ENCODE measurements at regions not wholly inside any gene's neighbourhood (a gene's known extent, or its start where the extent isn't known, plus 50 kb on each side); places are given as distances from the start of the nearest gene placed in this dataset.

DNA sequence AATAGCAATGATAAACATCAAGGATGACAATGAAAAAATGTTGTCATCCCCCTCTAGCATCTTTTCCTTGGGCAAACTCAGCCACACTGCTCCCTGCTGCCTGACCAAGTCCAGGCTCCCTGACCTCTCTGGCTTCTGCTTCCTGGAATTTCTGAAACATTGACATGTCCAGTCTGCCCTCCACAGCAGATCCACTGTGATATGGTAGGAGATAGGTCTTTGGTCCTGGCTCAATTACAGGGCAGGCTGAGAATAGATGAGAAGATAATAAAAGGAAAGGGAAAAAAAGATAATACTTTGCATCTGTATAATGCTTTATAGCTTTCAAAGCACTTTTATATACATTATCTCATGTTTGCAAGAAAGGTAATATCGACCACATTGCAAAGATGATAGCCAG lies 417.7 kb downstream of the BUD13 start:
- TF ChIP-seq, protein P1, sequence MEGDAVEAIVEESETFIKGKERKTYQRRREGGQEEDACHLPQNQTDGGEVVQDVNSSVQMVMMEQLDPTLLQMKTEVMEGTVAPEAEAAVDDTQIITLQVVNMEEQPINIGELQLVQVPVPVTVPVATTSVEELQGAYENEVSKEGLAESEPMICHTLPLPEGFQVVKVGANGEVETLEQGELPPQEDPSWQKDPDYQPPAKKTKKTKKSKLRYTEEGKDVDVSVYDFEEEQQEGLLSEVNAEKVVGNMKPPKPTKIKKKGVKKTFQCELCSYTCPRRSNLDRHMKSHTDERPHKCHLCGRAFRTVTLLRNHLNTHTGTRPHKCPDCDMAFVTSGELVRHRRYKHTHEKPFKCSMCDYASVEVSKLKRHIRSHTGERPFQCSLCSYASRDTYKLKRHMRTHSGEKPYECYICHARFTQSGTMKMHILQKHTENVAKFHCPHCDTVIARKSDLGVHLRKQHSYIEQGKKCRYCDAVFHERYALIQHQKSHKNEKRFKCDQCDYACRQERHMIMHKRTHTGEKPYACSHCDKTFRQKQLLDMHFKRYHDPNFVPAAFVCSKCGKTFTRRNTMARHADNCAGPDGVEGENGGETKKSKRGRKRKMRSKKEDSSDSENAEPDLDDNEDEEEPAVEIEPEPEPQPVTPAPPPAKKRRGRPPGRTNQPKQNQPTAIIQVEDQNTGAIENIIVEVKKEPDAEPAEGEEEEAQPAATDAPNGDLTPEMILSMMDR (IDR thresholded peaks at IDR 0.05; ENCODE audit: partially characterized antibody, unreplicated experiment), result no peak
- H3K9me3 Mint-ChIP-seq (ENCODE audit: unreplicated experiment), result peaks cover 2% of the 10 kb centered on the region
- DNase-seq, result no peak
- no peak overlapping the region for H3K4me3 Mint-ChIP-seq (ENCODE audit: unreplicated experiment)
- H3K27ac Mint-ChIP-seq (ENCODE audit: unreplicated experiment), result no peak overlapping the region
- H3K36me3 Mint-ChIP-seq (ENCODE audit: unreplicated experiment), result no peaks in the 10 kb centered on the region
- peaks cover 6% of the 10 kb centered on the region for H3K4me1 Mint-ChIP-seq (ENCODE audit: low read depth, unreplicated experiment)
- peaks cover 2% of the 10 kb centered on the region for H3K27me3 Mint-ChIP-seq (ENCODE audit: unreplicated experiment)

DNA sequence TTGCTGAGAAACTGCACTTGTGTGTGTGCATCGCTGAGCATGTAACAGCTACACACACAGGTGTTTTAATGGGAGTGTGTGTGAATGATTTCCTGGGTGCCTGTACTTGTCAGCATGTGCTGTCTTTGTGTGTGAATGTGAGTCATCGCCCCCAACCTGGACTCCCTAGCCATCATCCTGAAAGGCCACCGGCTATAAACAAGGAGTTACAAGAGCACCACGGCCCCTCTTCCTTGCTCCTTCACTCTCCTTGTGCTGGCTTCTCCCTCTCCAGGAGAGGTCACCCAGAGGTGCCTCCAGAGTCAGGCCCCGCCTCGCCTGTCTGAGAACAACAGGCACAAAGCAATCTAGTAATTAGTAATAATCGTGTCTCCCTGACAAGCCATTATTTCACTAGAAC lies 419.2 kb downstream of the BUD13 start:
- Mint-ChIP-seq H3K36me3 (ENCODE audit: unreplicated experiment) (peaks cover 2% of the 10 kb centered on the region), H3K4me1 (ENCODE audit: low read depth, unreplicated experiment) (peaks cover 2% of the 10 kb centered on the region), H3K27ac (ENCODE audit: unreplicated experiment) (no peak overlapping the region), H3K9me3 (ENCODE audit: unreplicated experiment) (peaks cover 5% of the 10 kb centered on the region), H3K27me3 (ENCODE audit: unreplicated experiment) (peaks cover 2% of the 10 kb centered on the region), H3K4me3 (ENCODE audit: unreplicated experiment) (no peak overlapping the region)
- no peak for DNase-seq
- TF ChIP-seq, protein P1 (IDR thresholded peaks at IDR 0.05; ENCODE audit: partially characterized antibody, unreplicated experiment), result no peak

DNA sequence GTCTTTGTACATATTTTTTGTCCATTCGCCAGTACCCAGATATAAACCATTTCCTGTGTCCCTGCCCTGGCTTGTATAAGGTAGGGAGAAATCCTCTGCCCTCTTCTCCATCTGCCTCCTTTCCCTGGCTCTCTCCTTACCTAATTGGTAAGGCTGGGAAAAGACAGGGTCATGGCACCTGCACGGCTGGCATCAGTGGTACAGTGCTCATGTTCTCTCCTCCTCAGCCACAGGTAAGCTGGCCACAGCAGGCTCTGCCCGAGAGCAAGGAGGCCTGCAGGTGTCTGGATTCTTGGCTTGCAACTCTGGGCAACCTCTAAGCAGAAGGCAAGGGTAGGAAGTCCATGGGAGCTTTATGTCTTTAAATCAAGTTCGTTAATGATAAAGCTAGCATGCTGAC lies 419.9 kb downstream of the BUD13 start:
- TF ChIP-seq, protein P1 (IDR thresholded peaks at IDR 0.05; ENCODE audit: partially characterized antibody, unreplicated experiment), result no peak
- Mint-ChIP-seq H3K4me1 (ENCODE audit: low read depth, unreplicated experiment) (peaks cover 2% of the 10 kb centered on the region), H3K9me3 (ENCODE audit: unreplicated experiment) (peaks cover 6% of the 10 kb centered on the region), H3K27me3 (ENCODE audit: unreplicated experiment) (peaks cover under 1% of the 10 kb centered on the region), H3K4me3 (ENCODE audit: unreplicated experiment) (no peak overlapping the region), H3K36me3 (ENCODE audit: unreplicated experiment) (peaks cover 9% of the 10 kb centered on the region), H3K27ac (ENCODE audit: unreplicated experiment) (no peak overlapping the region)
- DNase-seq, result no peak

DNA sequence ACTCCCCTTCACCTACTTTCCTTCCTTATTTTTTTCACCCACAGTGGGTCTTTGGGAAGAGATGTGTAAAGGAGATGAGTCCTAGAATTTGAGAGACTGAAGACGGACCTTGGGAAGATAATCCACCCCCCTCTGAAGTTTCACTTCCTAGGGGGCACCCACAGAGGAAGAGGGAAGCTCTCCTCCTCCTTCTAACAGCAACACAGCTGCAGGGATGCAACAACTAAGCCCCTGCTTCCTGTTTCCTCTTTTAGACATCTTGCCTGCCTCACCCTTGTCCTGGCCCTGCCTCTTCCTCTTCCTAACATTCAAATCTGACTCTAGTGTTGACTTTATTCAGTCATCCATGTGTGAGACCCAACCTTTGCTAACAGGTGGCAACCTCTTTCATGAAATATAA lies 424.6 kb downstream of the BUD13 start:
- DNase-seq, result no peak
- H3K36me3 Mint-ChIP-seq (ENCODE audit: unreplicated experiment), result peaks cover 17% of the 10 kb centered on the region
- peaks cover 12% of the 10 kb centered on the region for H3K9me3 Mint-ChIP-seq (ENCODE audit: unreplicated experiment)
- H3K27me3 Mint-ChIP-seq (ENCODE audit: unreplicated experiment), result peaks cover 3% of the 10 kb centered on the region
- H3K4me3 Mint-ChIP-seq (ENCODE audit: unreplicated experiment), result peak overlapping the region; percentile 47
- H3K4me1 Mint-ChIP-seq (ENCODE audit: low read depth, unreplicated experiment), result peaks cover 2% of the 10 kb centered on the region
- H3K27ac Mint-ChIP-seq (ENCODE audit: unreplicated experiment), result no peak overlapping the region
- TF ChIP-seq, protein P1 (IDR thresholded peaks at IDR 0.05; ENCODE audit: partially characterized antibody, unreplicated experiment), result no peak

DNA sequence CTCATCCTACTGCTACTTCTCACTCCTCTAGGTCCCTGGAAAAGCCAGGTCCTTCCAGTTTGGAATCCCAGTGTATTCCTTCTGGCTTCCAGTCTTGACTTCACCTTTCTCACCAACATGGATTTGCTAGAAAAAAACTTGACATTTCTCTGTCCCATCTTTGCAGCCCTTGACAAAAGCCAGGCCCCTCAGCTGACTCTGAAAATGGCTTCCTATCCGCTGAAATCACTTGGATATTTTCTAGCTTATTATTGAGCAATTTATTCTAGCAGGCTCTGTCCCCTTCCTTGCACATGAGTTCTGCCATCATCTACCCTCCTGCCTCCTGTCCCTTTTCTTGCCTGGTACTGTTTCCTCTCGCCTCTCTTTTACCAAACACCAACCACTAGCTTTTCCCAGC lies 427.2 kb downstream of the BUD13 start:
- H3K4me3 Mint-ChIP-seq (ENCODE audit: unreplicated experiment), result no peak overlapping the region
- H3K4me1 Mint-ChIP-seq (ENCODE audit: low read depth, unreplicated experiment), result no peaks in the 10 kb centered on the region
- H3K9me3 Mint-ChIP-seq (ENCODE audit: unreplicated experiment), result peaks cover 14% of the 10 kb centered on the region
- TF ChIP-seq, protein P1 (IDR thresholded peaks at IDR 0.05; ENCODE audit: partially characterized antibody, unreplicated experiment), result no peak
- peaks cover 26% of the 10 kb centered on the region for H3K36me3 Mint-ChIP-seq (ENCODE audit: unreplicated experiment)
- no peak overlapping the region for H3K27ac Mint-ChIP-seq (ENCODE audit: unreplicated experiment)
- DNase-seq, result no peak
- peaks cover 3% of the 10 kb centered on the region for H3K27me3 Mint-ChIP-seq (ENCODE audit: unreplicated experiment)
